Transverse colon (tissue), 3 donors: ENCODE measurements at regions not wholly inside any gene's neighbourhood (a gene's known extent, or its start where the extent isn't known, plus 50 kb on each side); places are given as distances from the start of the nearest gene placed in this dataset.

ENCODE experiments used
- CTCF ChIP-seq, 5 experiments: fragments of 200-600 bp in 3 of 5; fragments of 450-650 bp in 2 of 5; sonication (generic) in 3 of 5; IDR thresholded peaks; 1 replicate in 2 of 5; 2 replicates in 3 of 5; pipeline ENCODE4 v1.5.1; 2016 to 2017; ENCODE audit warnings: antibody characterized with exemption in 5 of 5, inconsistent platforms in 3 of 5, mild to moderate bottlenecking in 2 of 5, moderate library complexity in 1 of 5
- EP300 ChIP-seq: sonication (generic); formaldehyde crosslinking; IDR thresholded peaks from one replicate; pipeline ENCODE4 v1.6.1; 2017; ENCODE audit warnings: antibody characterized with exemption, low read depth
- POLR2A ChIP-seq: fragments of 450-650 bp; IDR thresholded peaks from one replicate; pipeline ENCODE4 v1.6.1; 2016; ENCODE audit warnings: antibody characterized with exemption, mild to moderate bottlenecking, moderate library complexity

- TF ChIP-seq CTCF (IDR thresholded peaks at IDR 0.05) (no peak), EP300 (no peak), POLR2A (no peak)
These were observed 269.0 kb downstream of the ARHGAP12 start for GRCh38 chr10:31659665-31660064.
